Lung (tissue), 11 donors: ENCODE measurements at regions not wholly inside any gene's neighbourhood (a gene's known extent, or its start where the extent isn't known, plus 50 kb on each side); places are given as distances from the start of the nearest gene placed in this dataset.
A peak's percentile ranks its signal among the peaks of the same experiment; 100 is the strongest.

Experiments
- ATAC-seq: fragments of 200-7000 bp; cut with Tn5 transposase; one replicate; pipeline ENCODE4 v1.9.1; 2020; ENCODE audit warnings: moderate number of reproducible peaks; ENCODE audit not compliant: insufficient read depth, low FRiP score
- DNase-seq, 3 donors: peaks; one replicate each; pipeline ENCODE4 v3.0.0-alpha.2; 2013 to 2017
- H3K27ac ChIP-seq, 2 donors: one replicate each; pipeline ENCODE4 v1.5.1; 2013; ENCODE audit warnings: mild to moderate bottlenecking in 2 of 2, moderate library complexity in 2 of 2, control low read depth in 1 of 2, inconsistent platforms in 1 of 2, low read depth in 1 of 2, low read length in 1 of 2
- H3K27me3 ChIP-seq, 3 donors: one replicate each; pipeline ENCODE4 v1.5.1; 2013; ENCODE audit warnings: low read length in 2 of 3; ENCODE audit not compliant: control insufficient read depth in 3 of 3, insufficient read depth in 3 of 3
- H3K36me3 ChIP-seq, 4 donors: one replicate each; pipeline ENCODE4 v1.5.1; 2013; ENCODE audit warnings: low read length in 4 of 4, mild to moderate bottlenecking in 1 of 4, moderate library complexity in 1 of 4; ENCODE audit not compliant: control insufficient read depth in 4 of 4, insufficient read depth in 4 of 4
- H3K4me1 ChIP-seq, 5 donors: one replicate each; pipeline ENCODE4 v1.5.1; 2013; ENCODE audit warnings: low read length in 5 of 5, mild to moderate bottlenecking in 2 of 5, moderate library complexity in 1 of 5; ENCODE audit not compliant: control insufficient read depth in 5 of 5, insufficient read depth in 5 of 5
- H3K4me3 ChIP-seq: one replicate; pipeline ENCODE4 v1.5.1; 2013; ENCODE audit warnings: mild to moderate bottlenecking, control low read depth, moderate library complexity
- H3K9ac ChIP-seq, 2 donors: one replicate each; pipeline ENCODE4 v1.5.1; 2013; ENCODE audit warnings: low read length in 2 of 2, control low read depth in 1 of 2; ENCODE audit not compliant: insufficient read depth in 1 of 2
- H3K9me3 ChIP-seq, 4 donors: one replicate each; pipeline ENCODE4 v1.5.1; 2013; ENCODE audit warnings: low read length in 3 of 4, mild to moderate bottlenecking in 1 of 4, moderate library complexity in 1 of 4; ENCODE audit not compliant: control insufficient read depth in 4 of 4, insufficient read depth in 3 of 4
- WGBS, 2 donors: extraction: QIAGEN DNeasy Blood & Tissue Kit; methylation state at CpG; one replicate each; pipeline ENCODE4 v1.1.7; 2013; 5-methylcytosine and 5-hydroxymethylcytosine counted together
- TF ChIP-seq, protein P1 (sequence below): IDR thresholded peaks from 2 replicates; pipeline ENCODE4 v1.5.1; 2012; ENCODE audit warnings: mild to moderate bottlenecking; ENCODE audit errors: control extremely low read depth, extremely low read depth
- donor health status: control.
- donor health status: control.
- donor health status: Bipolar disorder and iron deficiency.
- donor health status: healthy.
- donor health status: DM: yes; HTN: yes; CAD: no.

DNA sequence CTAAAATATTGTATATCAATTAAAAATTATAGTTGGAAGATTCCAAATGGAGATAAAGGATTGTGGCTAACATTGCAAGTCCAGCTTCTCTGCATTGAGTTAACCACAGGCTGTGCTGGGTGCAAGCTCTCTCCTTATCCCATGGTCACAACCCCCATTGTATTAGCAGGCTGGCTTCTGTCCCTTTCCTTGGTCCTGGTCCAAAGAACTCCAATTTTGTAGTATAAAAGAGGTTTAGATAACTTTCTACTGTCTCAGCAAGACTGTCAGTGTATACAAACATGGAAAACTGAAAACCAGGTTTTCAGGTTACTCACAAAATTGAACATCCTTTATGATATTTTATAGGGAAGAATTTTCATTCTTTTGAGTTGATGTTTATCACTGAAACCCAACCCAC is 76.6 kb upstream of the HS3ST3A1 start:
- no peak overlapping the region for H3K9ac ChIP-seq
- H3K36me3 ChIP-seq = no peaks in the 10 kb centered on the region
- TF ChIP-seq, protein P1, sequence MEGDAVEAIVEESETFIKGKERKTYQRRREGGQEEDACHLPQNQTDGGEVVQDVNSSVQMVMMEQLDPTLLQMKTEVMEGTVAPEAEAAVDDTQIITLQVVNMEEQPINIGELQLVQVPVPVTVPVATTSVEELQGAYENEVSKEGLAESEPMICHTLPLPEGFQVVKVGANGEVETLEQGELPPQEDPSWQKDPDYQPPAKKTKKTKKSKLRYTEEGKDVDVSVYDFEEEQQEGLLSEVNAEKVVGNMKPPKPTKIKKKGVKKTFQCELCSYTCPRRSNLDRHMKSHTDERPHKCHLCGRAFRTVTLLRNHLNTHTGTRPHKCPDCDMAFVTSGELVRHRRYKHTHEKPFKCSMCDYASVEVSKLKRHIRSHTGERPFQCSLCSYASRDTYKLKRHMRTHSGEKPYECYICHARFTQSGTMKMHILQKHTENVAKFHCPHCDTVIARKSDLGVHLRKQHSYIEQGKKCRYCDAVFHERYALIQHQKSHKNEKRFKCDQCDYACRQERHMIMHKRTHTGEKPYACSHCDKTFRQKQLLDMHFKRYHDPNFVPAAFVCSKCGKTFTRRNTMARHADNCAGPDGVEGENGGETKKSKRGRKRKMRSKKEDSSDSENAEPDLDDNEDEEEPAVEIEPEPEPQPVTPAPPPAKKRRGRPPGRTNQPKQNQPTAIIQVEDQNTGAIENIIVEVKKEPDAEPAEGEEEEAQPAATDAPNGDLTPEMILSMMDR = no peak
- DNase-seq (peak; percentile 35 to 83 (median 77)), ATAC-seq (no peak)
- no peak overlapping the region for H3K27ac ChIP-seq
- no peak overlapping the region for H3K4me3 ChIP-seq
- no peaks in the 10 kb centered on the region for H3K27me3 ChIP-seq
- H3K9me3 ChIP-seq = peaks cover 0 to 4% (median 0%) of the 10 kb centered on the region in 4 donors
- H3K4me1 ChIP-seq = peaks cover 0 to 19% (median 0%) of the 10 kb centered on the region in 5 donors

DNA sequence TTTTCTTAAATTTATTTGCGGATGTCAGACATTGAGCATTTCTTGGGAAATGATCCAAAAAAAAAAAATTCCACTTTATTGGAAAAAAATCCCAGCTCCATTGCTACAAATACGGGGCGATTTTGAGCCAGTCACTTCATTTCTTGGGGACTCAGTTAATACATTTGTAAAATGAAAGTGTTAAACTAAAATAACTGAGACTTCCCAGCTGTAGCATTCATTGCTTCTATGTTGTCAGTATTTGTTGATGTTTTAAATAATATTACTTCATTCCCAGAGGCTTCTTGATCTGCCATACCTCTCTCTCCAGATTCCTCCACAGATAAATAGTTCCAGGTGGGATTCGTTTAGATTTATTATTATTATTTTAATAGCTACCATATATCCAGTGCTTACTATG is 77.1 kb upstream of the HS3ST3A1 start:
- 61 to 80% methylated on average over 4 of the region's 4 CpGs for WGBS, 2 donors
- Histone ChIP-seq H3K9me3 (peaks cover 0 to under 1% (median 0%) of the 10 kb centered on the region in 4 donors), H3K4me1 (peaks cover 0 to 19% (median 0%) of the 10 kb centered on the region in 5 donors), H3K27ac (no peak overlapping the region), H3K9ac (no peak overlapping the region), H3K4me3 (no peak overlapping the region), H3K36me3 (no peaks in the 10 kb centered on the region), H3K27me3 (no peaks in the 10 kb centered on the region)
- peak in 2 of 3 donors; percentile 88 to 90 for DNase-seq
- TF ChIP-seq, protein P1 = no peak
- no peak for ATAC-seq

DNA sequence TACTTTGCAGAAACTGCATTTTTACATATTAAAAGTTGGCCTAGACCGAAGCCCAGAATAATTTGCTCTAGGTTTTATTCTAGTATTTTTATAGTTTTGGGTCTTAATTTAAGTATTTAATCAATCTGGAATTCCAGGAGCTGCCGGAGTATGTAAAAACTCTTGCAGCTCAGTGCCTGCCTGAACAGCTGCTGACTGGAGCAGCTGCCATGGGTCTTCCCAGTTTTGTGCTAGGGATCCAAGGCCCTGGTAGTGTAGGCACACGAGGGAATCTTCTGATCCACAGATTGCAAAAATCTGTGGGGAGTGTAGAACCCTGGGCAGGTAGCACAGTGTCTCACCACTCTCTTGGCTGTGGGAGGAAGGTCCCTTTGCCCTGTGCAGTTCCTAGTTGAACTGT is 87.0 kb upstream of the HS3ST3A1 start:
- 83 to 90% methylated on average over 3 of the region's 3 CpGs for WGBS, 2 donors
- no peaks in the 10 kb centered on the region for H3K4me1 ChIP-seq

More for the DNA sequence above, 87.0 kb upstream of the HS3ST3A1 start:
- TF ChIP-seq, protein P1 = no peak
- DNase-seq = no peak
- Histone ChIP-seq H3K9ac (no peak overlapping the region), H3K36me3 (no peaks in the 10 kb centered on the region), H3K4me3 (no peak overlapping the region), H3K27ac (no peak overlapping the region), H3K27me3 (no peaks in the 10 kb centered on the region), H3K9me3 (no peaks in the 10 kb centered on the region)
- ATAC-seq = no peak
